Neuronal stem cell (in vitro differentiated cells): ENCODE measurements at regions not wholly inside any gene's neighbourhood (a gene's known extent, or its start where the extent isn't known, plus 50 kb on each side); places are given as distances from the start of the nearest gene placed in this dataset.

ENCODE experiments used
- DNase-seq: peaks from one replicate; pipeline ENCODE4 v3.0.0-alpha.2; 2013; ENCODE audit warnings: low spot score
- H2AFZ ChIP-seq: one replicate; pipeline ENCODE4 v1.6.1; 2013; ENCODE audit warnings: mild to moderate bottlenecking, low read length, inconsistent platforms
- H2AK5ac ChIP-seq: 2 replicates; pipeline ENCODE4 v1.6.1; 2013; ENCODE audit warnings: low read depth, mild to moderate bottlenecking, inconsistent platforms, low read length, moderate library complexity, mixed read lengths
- H2BK120ac ChIP-seq: 2 replicates; pipeline ENCODE4 v1.6.1; 2013; ENCODE audit warnings: low read depth, mild to moderate bottlenecking, inconsistent platforms, low read length, moderate library complexity, mixed read lengths
- H2BK12ac ChIP-seq: one replicate; pipeline ENCODE4 v1.6.1; 2013; ENCODE audit warnings: low read length, inconsistent platforms
- H2BK15ac ChIP-seq: 2 replicates; pipeline ENCODE4 v1.6.1; 2013; ENCODE audit warnings: mild to moderate bottlenecking, low read length, inconsistent platforms, mixed read lengths
- H2BK5ac ChIP-seq: one replicate; pipeline ENCODE4 v1.6.1; 2013; ENCODE audit warnings: inconsistent platforms, mild to moderate bottlenecking, low read length, moderate library complexity
- H3K14ac ChIP-seq: one replicate; pipeline ENCODE4 v1.6.1; 2013; ENCODE audit warnings: low read length, inconsistent platforms
- H3K18ac ChIP-seq: 2 replicates; pipeline ENCODE4 v1.6.1; 2013; ENCODE audit warnings: low read length, inconsistent platforms
- H3K23ac ChIP-seq: 2 replicates; pipeline ENCODE4 v1.6.1; 2013; ENCODE audit warnings: low read depth, mild to moderate bottlenecking, mixed read lengths, low read length, inconsistent platforms; ENCODE audit not compliant: poor library complexity
- H3K27ac ChIP-seq: replicated peaks from 3 replicates; pipeline ENCODE4 v1.5.1; 2013; ENCODE audit warnings: low read length, inconsistent platforms
- H3K27me3 ChIP-seq, 3 experiments: 2 replicates each; pipeline ENCODE4 v1.6.1; 2013; ENCODE audit warnings: low read length in 3 of 3, mild to moderate bottlenecking in 2 of 3, inconsistent platforms in 1 of 3, low read depth in 1 of 3, mixed read lengths in 1 of 3, moderate library complexity in 1 of 3; ENCODE audit not compliant: control insufficient read depth in 3 of 3, insufficient read depth in 3 of 3
- H3K36me3 ChIP-seq, 2 donors: replicated peaks in 1 of 2; 2 replicates each; pipeline ENCODE4 v1.6.1; 2013; ENCODE audit warnings: low read length in 2 of 2; ENCODE audit not compliant: control insufficient read depth in 2 of 2, insufficient read depth in 2 of 2
- H3K4ac ChIP-seq: 2 replicates; pipeline ENCODE4 v1.6.1; 2013; ENCODE audit warnings: inconsistent platforms, mild to moderate bottlenecking, low read length, moderate library complexity
- H3K4me1 ChIP-seq, 2 donors: 1 replicate in 1 of 2; 2 replicates in 1 of 2; pipeline ENCODE4 v1.6.1; 2013; ENCODE audit warnings: low read length in 2 of 2, low read depth in 1 of 2; ENCODE audit not compliant: control insufficient read depth in 2 of 2, insufficient read depth in 1 of 2
- H3K4me2 ChIP-seq: one replicate; pipeline ENCODE4 v1.6.1; 2013; ENCODE audit warnings: mild to moderate bottlenecking, low read length, inconsistent platforms; ENCODE audit not compliant: insufficient read depth, poor library complexity, severe bottlenecking
- H3K4me3 ChIP-seq, 2 donors: 2 replicates each; pipeline ENCODE4 v1.5.1; 2013; ENCODE audit warnings: low read length in 2 of 2, mild to moderate bottlenecking in 2 of 2, inconsistent platforms in 1 of 2, moderate library complexity in 1 of 2
- H3K79me1 ChIP-seq: one replicate; pipeline ENCODE4 v1.6.1; 2013; ENCODE audit warnings: low read depth, mild to moderate bottlenecking, inconsistent platforms, low read length, moderate library complexity
- H3K9ac ChIP-seq: one replicate; pipeline ENCODE4 v1.6.1; 2013; ENCODE audit warnings: mild to moderate bottlenecking, low read depth, low read length, inconsistent platforms; ENCODE audit not compliant: poor library complexity
- H3K9me3 ChIP-seq, 2 donors: replicated peaks in 1 of 2; 2 replicates each; pipeline versions ENCODE3 to v1.6.1; 2013; ENCODE audit warnings: low read length in 2 of 2, mild to moderate bottlenecking in 2 of 2, inconsistent platforms in 1 of 2, low read depth in 1 of 2, mixed read lengths in 1 of 2, moderate library complexity in 1 of 2; ENCODE audit not compliant: control insufficient read depth in 2 of 2, insufficient read depth in 1 of 2
- H4K8ac ChIP-seq: one replicate; pipeline ENCODE4 v1.6.1; 2013; ENCODE audit warnings: low read depth, mild to moderate bottlenecking, inconsistent platforms, low read length, moderate library complexity
- H4K91ac ChIP-seq: one replicate; pipeline ENCODE4 v1.6.1; 2013; ENCODE audit warnings: low read length, low read depth, mild to moderate bottlenecking, inconsistent platforms; ENCODE audit not compliant: poor library complexity
- WGBS, 2 donors: extraction: QIAGEN DNeasy Blood & Tissue Kit; methylation state at CpG; one replicate each; pipeline ENCODE4 v1.1.7; 2013; ENCODE audit warnings: missing lambda C conversion rate in 2 of 2, mixed read lengths in 1 of 2; ENCODE audit not compliant: insufficient read length in 2 of 2, insufficient replicate concordance in 1 of 2; ENCODE audit errors: extremely low coverage in 2 of 2; 5-methylcytosine and 5-hydroxymethylcytosine counted together

DNA sequence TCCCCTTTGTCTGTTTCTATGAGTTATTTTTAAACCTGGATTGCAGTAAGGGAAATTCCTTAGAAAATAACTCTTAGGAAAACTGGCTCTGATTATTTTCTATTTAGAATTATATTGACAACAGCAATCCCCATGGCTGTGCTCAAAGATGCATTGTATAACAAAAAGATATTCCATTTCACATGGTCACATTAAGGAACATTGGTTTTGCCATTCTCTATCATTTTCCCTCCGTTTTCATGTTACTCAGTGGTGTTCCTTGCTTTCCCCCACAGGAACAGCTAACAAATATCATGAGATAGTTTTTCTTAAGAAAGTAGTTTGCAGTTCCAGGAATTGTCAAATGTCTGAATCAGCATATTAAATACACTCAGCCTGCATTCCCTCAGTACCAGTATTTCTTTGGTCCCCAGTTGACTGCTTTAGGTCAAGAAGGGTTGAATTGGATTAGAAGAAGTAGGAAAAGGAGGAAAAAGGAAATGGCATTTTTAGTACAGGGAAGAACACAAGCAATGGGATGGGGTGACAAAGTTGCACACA, 436.7 kb downstream of the TNS3 start:
- no peak overlapping the region for H2AK5ac ChIP-seq
- H3K23ac ChIP-seq, result no peak overlapping the region
- no peak overlapping the region for H3K4me3 ChIP-seq
- H3K27ac ChIP-seq, result no peak overlapping the region
- H3K14ac ChIP-seq, result no peak overlapping the region
- H2BK15ac ChIP-seq, result no peak overlapping the region
- peaks cover 0 to 2% of the 10 kb centered on the region in 2 donors for H3K4me1 ChIP-seq
- no peak overlapping the region for H3K18ac ChIP-seq
- no peak overlapping the region for H2BK12ac ChIP-seq
- no peak overlapping the region for H3K4ac ChIP-seq
- H3K79me1 ChIP-seq, result no peaks in the 10 kb centered on the region
- H3K9me3 ChIP-seq, result no peaks in the 10 kb centered on the region
- no CpG with 5 or more reads among the region's 1 CpG for WGBS, 2 donors
- H3K27me3 ChIP-seq, result no peaks in the 10 kb centered on the region
- no peak overlapping the region for H4K8ac ChIP-seq
- H2AFZ ChIP-seq, result no peak overlapping the region
- no peak overlapping the region for H3K9ac ChIP-seq
- no peak overlapping the region for H4K91ac ChIP-seq
- H3K36me3 ChIP-seq, result no peaks in the 10 kb centered on the region
- no peak overlapping the region for H2BK5ac ChIP-seq
- no peak for DNase-seq
- H3K4me2 ChIP-seq, result no peak overlapping the region
- no peak overlapping the region for H2BK120ac ChIP-seq

DNA sequence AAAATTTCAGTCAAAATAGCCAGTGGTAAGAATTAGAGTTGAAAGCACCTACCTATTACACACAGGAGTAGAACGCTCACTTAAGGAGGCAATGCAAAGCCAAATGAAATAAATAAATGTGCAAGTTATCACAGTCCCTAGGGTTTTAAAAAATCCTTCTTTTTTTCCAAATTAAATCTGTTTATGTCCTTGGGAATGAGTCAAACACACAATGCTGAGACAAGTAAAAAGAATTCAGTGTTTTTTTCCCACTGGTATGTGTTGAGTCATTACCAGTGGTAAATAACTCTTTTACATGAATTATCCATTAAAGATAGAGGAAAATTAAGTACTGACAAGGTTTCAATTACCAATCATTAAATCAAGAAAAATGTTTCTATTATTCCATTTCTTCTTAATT, 438.6 kb downstream of the TNS3 start:
- Histone ChIP-seq H2BK5ac (no peak overlapping the region), H2AFZ (no peak overlapping the region), H2AK5ac (no peak overlapping the region), H3K79me1 (no peaks in the 10 kb centered on the region), H2BK15ac (no peak overlapping the region), H3K27ac (no peak overlapping the region), H3K27me3 (no peaks in the 10 kb centered on the region), H3K4me2 (no peak overlapping the region), H3K23ac (no peak overlapping the region), H3K9ac (no peak overlapping the region), H4K8ac (no peak overlapping the region), H2BK120ac (no peak overlapping the region), H3K14ac (no peak overlapping the region), H3K4me3 (no peak overlapping the region), H3K4me1 (no peaks in the 10 kb centered on the region), H3K18ac (no peak overlapping the region), H3K36me3 (no peaks in the 10 kb centered on the region), H3K4ac (no peak overlapping the region), H2BK12ac (no peak overlapping the region), H4K91ac (no peak overlapping the region), H3K9me3 (no peaks in the 10 kb centered on the region)
- DNase-seq, result no peak
- WGBS, 2 donors, result no CpG with 5 or more reads among the region's 1 CpG

DNA sequence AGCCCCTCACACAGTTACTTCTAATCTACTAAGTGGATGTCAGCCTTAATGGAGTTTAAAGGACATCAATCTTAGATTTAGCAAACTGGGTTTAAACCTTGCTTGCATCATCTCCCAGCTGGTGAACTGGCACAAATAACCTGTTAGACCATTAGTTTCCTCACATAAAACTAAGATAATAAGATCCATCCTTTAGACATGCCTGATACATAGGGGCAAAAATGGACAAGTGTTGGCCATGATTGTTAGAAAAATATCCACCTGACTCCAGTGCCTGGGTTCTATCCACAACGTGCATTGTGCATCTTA, 439.1 kb downstream of the TNS3 start:
- Histone ChIP-seq H4K91ac (no peak overlapping the region), H3K9ac (no peak overlapping the region), H3K27me3 (no peaks in the 10 kb centered on the region), H3K18ac (no peak overlapping the region), H3K4me2 (no peak overlapping the region), H2BK12ac (no peak overlapping the region), H2BK5ac (no peak overlapping the region), H2AK5ac (no peak overlapping the region), H3K36me3 (no peaks in the 10 kb centered on the region), H3K4ac (no peak overlapping the region), H3K4me3 (no peak overlapping the region), H3K23ac (no peak overlapping the region), H2BK15ac (no peak overlapping the region), H3K79me1 (no peaks in the 10 kb centered on the region), H4K8ac (no peak overlapping the region), H3K4me1 (no peaks in the 10 kb centered on the region), H3K27ac (no peak overlapping the region), H3K14ac (no peak overlapping the region), H3K9me3 (no peaks in the 10 kb centered on the region), H2AFZ (no peak overlapping the region), H2BK120ac (no peak overlapping the region)
- DNase-seq, result no peak
- no CpG with 5 or more reads among the region's 1 CpG for WGBS, 2 donors

DNA sequence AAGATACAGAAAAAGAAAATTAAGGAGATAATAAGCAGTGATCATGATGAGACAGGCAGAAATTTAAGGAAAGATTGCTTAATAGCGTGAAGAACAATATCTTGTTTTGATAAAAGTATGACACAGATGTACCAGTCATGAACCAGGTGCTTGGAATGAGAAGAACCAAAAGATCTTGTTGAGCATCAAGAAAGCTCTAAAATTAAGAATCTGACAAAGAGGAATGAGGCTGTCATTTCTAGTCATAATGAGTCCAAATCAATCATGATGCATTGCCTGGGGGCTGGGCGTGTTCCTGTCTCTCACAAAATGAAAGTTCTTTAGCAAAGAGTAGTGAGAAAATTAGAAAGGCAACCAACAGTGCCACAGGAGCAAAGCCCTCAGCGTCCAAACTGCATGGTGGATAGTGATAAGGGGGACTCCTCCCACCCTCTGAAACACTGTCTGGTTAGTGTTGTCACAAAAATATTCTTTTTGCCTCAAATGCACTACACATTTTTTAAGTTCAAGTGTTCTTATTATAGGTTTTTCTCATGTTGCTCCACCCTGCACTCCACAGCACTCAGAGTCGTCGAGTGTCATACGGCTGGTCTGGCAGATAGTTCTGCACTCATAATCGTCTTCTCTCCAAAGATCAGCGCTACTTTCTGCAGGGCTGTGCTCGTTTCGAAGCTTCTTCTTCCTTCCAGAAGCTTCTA, 439.6 kb downstream of the TNS3 start:
- no peak for DNase-seq
- Histone ChIP-seq H3K9me3 (no peaks in the 10 kb centered on the region), H2AK5ac (no peak overlapping the region), H2BK5ac (no peak overlapping the region), H3K27me3 (no peaks in the 10 kb centered on the region), H3K4ac (no peak overlapping the region), H2AFZ (no peak overlapping the region), H3K36me3 (no peaks in the 10 kb centered on the region), H3K27ac (no peak overlapping the region), H2BK12ac (no peak overlapping the region), H3K9ac (no peak overlapping the region), H4K8ac (no peak overlapping the region), H3K23ac (no peak overlapping the region), H2BK120ac (no peak overlapping the region), H2BK15ac (no peak overlapping the region), H3K4me3 (no peak overlapping the region), H3K14ac (no peak overlapping the region), H4K91ac (no peak overlapping the region), H3K18ac (no peak overlapping the region), H3K79me1 (no peaks in the 10 kb centered on the region), H3K4me1 (no peaks in the 10 kb centered on the region), H3K4me2 (no peak overlapping the region)
- WGBS, 2 donors, result no CpG with 5 or more reads among the region's 10 CpGs
